ENCODE measurements at regions not wholly inside any gene's neighbourhood (a gene's known extent, or its start where the extent isn't known, plus 50 kb on each side); places are given as distances from the start of the nearest gene placed in this dataset.

- no peak for TF ChIP-seq ELF4 (CRISPR knock-in tag; IDR thresholded peaks at IDR 0.05; ENCODE audit: low read depth)
- TF ChIP-seq, protein P1, sequence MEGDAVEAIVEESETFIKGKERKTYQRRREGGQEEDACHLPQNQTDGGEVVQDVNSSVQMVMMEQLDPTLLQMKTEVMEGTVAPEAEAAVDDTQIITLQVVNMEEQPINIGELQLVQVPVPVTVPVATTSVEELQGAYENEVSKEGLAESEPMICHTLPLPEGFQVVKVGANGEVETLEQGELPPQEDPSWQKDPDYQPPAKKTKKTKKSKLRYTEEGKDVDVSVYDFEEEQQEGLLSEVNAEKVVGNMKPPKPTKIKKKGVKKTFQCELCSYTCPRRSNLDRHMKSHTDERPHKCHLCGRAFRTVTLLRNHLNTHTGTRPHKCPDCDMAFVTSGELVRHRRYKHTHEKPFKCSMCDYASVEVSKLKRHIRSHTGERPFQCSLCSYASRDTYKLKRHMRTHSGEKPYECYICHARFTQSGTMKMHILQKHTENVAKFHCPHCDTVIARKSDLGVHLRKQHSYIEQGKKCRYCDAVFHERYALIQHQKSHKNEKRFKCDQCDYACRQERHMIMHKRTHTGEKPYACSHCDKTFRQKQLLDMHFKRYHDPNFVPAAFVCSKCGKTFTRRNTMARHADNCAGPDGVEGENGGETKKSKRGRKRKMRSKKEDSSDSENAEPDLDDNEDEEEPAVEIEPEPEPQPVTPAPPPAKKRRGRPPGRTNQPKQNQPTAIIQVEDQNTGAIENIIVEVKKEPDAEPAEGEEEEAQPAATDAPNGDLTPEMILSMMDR (IDR thresholded peaks at IDR 0.05) = no peak
- TF ChIP-seq, protein P2, sequence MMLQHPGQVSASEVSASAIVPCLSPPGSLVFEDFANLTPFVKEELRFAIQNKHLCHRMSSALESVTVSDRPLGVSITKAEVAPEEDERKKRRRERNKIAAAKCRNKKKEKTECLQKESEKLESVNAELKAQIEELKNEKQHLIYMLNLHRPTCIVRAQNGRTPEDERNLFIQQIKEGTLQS (CRISPR knock-in tag; conservative IDR thresholded peaks at IDR 0.05) = no peak
- TF ChIP-seq ATF6 (CRISPR knock-in tag; IDR thresholded peaks at IDR 0.05) = no peak
- no peak for TF ChIP-seq MYBL2 (CRISPR knock-in tag; IDR thresholded peaks at IDR 0.05)
- no peak for TF ChIP-seq IRF2 (CRISPR knock-in tag; IDR thresholded peaks at IDR 0.05; ENCODE audit: borderline replicate concordance, low read depth)
These were observed 452.0 kb downstream of the SLITRK6 start for GRCh38 chr13:85347251-85347650.
